HUDEP-2 (cell line): ENCODE measurements at regions not wholly inside any gene's neighbourhood (a gene's known extent, or its start where the extent isn't known, plus 50 kb on each side); places are given as distances from the start of the nearest gene placed in this dataset.
A peak's percentile ranks its signal among the peaks of the same experiment; 100 is the strongest.

Experiments used
- DNase-seq, 76 experiments: peaks; one replicate each; lab custom pipeline; 2025; ENCODE audit not compliant: unreplicated experiment in 76 of 76; lab: John Stamatoyannopoulos, UW

DNA sequence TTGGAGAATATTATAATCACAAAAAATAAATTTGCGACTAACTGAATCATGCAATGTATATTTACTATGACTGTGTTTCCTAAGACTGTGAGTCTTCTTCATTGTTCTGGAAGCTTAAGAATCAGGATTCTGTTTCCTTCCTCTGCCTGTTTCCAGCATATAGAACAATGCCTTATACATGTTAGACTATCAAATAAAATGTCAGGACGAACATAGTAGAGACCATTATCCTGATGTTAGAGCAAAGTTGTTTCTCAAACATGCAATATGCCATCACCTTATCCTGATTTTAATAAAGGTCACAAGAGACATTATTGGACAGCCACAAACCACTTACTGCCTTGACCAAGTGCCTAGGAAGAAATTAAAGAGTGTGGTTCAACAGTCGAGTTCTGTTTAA is 457.4 kb upstream of the AGTR1 start:
- DNase-seq = no peak

DNA sequence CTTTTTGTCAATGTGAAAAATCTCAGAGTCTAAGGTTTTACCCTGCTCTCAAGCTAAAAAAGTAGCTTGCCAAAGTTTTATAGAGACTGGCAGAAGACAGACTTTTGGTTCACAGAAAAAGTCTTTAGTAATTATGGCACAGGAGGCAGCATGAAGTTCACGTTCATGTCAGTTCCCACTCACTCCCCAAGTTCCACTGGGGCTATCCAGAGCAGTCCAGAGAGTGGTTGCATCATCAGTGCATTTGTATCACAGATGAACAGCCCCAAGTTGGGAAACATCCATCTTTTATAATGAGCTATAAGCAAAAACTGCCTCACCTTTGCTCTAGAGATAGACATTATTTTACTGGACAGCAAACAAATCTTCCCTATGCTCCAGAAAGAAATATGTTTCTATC is 454.1 kb upstream of the AGTR1 start:
- DNase-seq = no peak

DNA sequence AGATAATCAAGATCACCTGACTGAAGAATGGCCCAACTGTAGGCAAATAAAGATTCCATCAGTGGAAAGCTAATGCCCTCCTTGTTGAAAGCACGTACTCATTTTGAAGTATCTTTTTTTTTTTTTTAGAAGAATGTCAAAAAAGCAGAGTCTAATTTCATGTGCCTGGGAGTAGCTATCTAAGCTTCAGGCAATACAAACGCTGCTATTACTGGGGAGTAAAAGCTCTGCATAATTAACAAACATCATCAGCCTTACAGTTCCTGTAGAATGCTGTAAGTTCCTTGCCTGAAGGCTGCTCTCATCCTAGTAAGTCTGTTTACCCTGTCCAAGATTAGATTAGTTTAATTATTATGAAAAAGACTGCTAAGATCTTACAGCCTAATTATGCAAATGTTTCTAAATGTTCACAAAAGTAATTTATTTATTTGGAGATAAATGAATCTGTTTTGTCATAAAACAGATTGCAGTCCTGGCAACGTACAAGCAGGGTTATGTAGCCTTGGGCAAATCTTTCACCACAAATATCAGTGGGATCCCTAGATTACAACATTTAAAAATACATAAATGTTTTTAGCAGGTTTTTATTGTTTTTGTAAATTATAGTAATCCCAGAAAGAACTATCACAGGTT is 451.3 kb upstream of the AGTR1 start:
- no peak for DNase-seq

DNA sequence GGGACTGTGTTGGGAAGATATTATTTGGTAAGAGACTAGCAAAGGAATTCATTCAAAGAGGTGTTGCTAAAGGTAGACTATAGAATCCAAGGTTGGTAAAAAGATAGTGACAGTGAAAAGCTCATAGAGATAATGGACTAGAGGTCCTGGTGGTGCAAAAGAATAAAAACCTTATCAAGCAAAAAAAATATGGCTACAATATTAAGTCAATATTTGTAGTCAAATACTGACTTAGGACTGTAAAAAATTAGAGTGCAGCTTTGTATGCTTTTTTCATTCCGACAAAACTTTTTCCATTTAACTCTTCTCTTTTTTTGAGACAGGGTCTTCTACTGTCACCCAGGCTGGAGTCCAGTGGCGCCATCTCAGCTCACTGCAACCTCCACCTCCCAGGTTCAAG is 444.0 kb upstream of the AGTR1 start:
- no peak for DNase-seq

DNA sequence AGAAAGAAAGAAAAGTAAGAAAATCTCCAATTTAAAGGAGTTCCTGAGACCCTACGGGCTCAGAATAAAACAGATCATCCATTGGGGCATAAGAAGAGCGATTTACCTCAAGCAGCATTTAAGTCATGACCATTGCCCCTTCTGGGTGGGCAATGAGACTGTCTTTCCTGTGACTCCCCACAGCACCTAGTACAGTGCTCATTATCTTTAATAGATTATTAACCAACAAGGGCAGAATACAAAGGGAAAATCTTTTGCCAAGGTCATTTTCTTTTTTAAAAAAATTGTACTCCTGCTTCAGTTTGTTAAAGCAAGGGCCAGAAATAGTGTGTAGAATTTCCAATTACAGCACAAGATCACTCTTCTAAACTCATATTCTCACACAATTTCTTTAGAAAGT is 443.3 kb upstream of the AGTR1 start:
- no peak for DNase-seq

DNA sequence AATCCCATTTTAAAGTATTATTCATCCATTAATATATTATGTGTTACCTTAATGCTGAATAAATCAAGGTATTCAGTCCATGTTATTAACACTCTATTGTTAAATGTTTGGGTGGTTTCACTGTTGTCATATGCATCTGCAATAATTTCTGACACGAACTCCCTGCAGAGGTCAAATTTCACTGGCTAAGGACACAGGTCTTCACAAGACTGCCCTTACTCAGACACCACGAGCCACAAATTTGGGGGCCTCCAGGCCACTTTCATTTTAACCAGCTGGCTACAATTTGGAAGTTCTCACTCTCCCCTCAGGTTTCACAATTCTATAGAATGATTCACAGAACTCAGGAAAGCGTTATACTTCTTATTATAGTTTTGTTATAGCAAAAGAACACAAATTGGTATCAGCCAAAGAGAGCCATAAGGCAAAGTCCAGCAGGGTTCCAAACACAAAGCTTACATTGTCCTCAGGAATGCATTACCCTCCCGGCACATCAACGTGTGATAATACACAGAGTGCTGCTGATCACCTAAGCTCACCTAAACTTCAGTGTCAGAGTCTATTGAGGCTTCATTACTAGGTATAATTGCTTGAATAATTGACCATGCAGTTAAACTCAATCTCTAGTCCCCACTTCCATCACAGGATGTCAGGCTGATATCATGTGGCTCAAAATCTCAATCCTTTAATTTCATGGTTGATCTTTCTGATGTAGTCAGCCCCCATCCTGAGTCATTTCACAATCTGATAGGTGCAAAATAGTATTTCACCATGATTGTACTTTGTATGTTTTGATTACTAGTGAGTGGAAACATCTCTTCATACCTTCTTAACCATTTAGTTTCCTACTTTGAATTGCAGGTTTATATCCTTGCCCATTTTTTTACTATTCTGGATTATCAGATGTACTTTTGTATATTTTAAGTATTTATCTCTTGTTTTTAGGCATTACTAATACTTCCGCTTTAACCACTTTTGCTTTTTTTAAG is 441.4 kb upstream of the AGTR1 start:
- DNase-seq = no peak

DNA sequence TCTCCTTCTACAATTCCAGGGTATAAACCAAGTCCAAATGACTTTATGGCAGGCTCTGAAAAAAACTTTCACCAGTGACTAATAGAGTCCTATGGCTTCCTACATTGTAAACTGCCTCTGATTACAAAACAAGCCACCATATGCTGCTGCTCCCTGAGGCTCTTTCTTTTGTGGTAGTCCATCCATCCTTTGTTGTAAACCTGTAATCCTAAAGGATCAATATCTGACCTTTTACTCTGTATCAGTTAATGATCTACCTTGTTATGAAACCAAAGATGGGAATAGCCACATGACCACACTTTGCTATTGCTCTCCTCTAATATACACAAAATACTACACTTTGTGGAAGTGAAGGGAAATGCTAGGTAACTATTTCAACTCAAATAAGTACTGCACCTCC is 434.7 kb upstream of the AGTR1 start:
- no peak for DNase-seq

GRCh38 chr3:148265841-148266240 is 431.9 kb upstream of the AGTR1 start:
- no peak for DNase-seq

GRCh38 chr3:148266341-148266740 is 431.4 kb upstream of the AGTR1 start:
- no peak for DNase-seq

DNA sequence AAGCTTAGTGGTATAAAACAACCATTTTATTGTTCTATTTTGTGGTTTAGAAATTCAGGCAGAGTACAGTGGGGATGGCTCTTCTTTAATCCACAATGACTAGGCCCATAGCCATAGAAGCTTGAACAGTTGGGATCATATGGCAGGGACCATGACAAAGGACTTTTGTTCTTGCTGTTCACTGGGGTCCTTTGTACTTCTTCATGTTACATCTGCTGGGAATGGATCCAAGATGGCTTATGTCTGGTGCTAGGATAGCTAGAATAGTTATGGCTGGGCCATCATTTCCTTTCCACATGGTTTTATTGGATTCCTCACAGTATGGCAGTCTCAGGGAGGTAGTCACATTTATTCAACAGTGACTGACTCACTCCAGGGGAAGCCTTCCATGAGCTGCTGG is 427.9 kb upstream of the AGTR1 start:
- no peak for DNase-seq

GRCh38 chr3:148280623-148281242 is 417.0 kb upstream of the AGTR1 start:
- DNase-seq = no peak

DNA sequence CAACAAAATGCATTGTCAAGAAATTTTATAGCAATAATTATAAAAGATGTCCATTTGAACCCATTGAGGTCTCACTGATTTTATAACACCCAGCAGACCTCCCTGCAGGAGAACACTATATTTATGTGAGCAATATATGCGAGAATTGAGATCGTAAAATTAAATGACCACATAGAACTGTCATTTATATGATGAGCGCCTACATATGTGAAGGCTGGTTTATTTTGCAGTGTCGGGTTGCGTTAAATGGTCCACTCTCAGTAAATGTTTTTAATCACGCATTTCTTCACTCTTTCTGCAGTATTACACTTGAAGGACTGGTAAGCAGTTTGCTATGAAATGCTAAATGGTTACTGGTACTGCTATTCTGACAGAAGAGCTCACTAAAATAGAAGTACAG is 408.5 kb upstream of the AGTR1 start:
- DNase-seq = no peak

DNA sequence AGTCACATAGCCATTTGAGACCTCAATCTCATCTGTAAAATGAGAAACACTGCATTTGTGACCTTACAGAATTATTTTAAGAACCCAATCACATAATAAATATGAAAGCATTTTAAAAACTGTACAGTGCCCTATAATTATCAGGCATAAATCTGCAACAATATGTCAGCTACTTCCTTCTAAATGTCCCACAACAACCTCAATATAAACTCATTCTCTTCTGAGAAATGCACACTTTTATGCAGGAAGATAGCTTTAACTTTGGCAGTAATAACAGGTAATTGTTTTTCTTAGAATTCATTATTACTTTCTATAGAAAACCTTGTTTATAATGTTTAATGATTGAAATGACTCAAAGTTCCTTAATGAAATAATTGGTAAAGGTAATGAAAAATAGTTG is 400.7 kb upstream of the AGTR1 start:
- no peak for DNase-seq

DNA sequence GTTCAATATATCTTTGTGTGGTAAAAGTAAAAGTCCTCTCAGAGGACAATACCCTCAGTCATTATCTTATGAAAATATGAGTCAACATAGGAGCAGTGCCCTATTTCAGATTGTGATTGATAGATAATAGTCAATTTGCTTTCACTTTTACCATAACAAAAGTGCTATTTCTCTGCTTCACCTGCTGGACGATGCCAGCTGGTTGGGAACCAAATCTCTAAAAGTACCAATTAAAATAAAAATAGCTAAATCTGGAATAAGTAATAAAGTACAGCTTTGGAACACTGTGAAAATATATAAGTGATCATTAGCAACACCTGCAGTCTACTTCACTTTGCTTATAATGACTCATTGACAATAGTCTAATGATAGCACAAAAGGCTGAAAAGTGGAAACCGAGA is 390.3 kb upstream of the AGTR1 start:
- no peak for DNase-seq

- DNase-seq = peak in 19 of 76 experiments; percentile 0 to 36 (median 7)
Measured at GRCh38 chr3:148309390-148310035, 388.2 kb upstream of the AGTR1 start.

DNA sequence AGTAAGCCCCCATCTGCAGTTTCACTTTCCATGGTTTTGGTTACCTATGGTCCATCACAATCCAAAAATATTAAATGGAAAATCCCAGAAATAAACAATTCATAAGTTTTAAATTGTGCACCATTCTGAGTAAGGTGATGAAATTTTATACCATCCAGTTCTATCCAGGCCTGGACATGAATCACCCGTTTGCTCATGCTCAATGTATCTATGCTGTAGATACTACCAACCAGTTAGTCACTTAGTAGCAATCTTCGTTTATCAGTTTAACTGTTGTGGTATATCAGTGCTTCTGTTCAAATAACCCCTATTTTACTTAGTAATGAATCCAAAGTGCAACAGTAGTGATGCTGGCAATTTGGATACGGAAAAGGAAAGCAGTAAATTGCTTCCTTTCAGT is 381.9 kb upstream of the AGTR1 start:
- no peak for DNase-seq

DNA sequence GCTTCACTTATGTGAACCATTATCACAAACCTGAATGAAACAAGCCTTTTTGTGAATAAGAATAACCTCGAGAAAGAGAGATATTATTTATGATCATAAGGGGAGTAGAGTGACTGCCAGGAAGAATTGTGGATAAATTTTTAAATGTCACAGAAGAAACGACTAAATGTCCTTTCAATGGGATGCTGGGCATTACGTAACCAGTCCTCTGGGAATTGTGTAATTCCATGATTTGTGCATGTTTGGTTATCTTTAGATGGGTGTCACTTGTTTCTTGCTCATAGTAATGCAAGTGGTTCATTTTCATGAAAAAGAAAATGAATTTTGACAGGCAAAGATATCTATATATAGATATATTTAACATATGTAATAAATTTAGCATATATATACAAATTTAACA is 379.5 kb upstream of the AGTR1 start:
- no peak for DNase-seq

GRCh38 chr3:148319161-148319915 is 378.4 kb upstream of the AGTR1 start:
- no peak for DNase-seq

DNA sequence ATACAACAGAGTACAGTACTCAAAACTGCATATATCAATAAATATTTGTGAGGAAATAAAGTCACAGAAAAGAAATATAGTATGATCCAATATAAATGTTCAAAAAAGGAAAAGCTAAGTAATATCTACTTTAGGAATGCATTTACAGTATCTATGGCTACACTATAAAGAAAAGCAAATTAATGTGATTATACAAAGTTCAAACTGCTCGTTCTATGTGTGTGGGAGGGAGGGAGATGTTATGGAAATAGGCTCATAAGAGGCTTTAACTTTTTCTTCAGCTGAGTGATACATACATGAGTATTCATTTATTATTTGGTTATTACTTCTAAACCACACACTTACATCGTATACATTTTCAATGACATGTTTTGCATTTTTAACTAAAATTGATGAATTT is 377.7 kb upstream of the AGTR1 start:
- no peak for DNase-seq

DNA sequence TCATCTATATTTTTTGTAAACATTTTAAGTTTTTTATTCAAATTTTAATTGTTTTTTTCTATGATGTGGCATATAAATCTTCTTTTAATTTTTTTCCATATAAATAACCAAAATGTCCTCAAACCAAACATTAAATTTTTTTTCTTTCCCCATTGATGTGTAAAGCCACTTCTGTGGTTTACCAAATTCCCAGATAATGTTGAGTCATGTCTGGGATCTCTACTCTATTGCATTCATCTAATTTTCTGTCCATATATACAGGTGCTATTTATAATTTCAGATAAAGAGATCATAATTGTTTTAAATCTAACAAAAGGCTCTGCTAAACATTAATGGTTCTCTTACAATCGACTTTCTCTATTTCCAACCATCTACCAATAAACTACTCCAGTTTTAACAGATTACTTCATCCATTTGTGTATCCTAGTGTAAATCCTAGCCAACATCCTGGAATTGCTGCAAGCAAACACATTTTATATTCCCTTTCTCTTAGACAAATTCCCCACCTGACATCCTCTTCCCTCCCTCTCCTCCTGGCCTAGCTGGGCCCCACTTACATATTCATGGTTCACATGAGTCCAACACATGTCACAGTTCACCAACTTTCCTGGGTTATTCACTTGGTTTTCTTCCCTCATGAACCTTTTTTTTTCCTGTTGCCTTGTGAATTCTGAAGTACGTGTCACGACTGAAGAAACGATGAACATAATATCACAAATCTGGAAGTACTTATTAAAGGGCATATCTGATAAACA is 368.0 kb upstream of the AGTR1 start:
- DNase-seq = no peak
